Hepatic stellate cell (primary cell): ENCODE measurements at regions not wholly inside any gene's neighbourhood (a gene's known extent, or its start where the extent isn't known, plus 50 kb on each side); places are given as distances from the start of the nearest gene placed in this dataset.

Experiments used
- DNase-seq: peaks from one replicate; pipeline ENCODE4 v3.0.0; 2011; ENCODE audit warnings: low spot score

DNA sequence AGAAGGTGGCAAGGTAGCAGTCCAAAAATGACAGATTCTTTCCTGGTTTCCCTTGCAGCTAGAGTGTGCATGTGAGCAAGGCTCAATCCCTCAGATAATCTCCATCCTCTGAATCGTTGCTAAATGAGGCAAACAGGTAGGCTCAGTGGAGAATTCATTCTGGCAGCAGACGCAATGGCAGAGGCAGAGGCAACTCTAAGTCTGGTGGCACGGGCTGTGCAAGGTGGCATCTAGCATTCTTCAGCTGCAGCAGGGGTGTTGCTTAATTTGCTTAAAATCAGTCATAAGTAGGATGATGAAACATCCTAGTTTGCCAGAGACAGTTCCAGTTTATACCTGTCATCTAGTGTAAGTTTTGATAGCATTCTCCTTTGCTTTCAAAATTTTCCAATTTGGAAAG, 391.1 kb upstream of the MEX3C start:
- no peak for DNase-seq

GRCh38 chr18:51593931-51594330, 396.4 kb upstream of the MEX3C start:
- DNase-seq, result no peak

- DNase-seq, result no peak
Measured at GRCh38 chr18:51603111-51603510, 405.6 kb upstream of the MEX3C start.

DNA sequence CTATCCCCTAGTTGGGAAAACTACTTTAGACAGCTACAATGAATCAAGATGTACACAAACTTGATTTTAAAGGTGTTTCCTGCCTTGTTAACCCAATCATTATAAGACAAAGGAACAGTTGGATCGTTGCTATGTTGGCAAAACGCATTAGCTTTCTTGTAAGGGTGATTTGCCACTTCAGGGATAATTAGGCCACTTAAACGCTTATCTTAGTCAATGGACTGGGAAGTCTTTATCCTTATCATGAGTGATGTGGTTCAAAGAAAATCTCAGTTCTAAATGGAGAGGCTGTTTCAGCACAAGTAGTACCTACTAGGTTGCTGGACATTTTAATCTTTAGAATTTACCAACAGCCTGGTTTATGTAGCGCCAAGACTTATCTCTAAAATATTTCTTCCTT, 406.1 kb upstream of the MEX3C start:
- DNase-seq, result no peak

DNA sequence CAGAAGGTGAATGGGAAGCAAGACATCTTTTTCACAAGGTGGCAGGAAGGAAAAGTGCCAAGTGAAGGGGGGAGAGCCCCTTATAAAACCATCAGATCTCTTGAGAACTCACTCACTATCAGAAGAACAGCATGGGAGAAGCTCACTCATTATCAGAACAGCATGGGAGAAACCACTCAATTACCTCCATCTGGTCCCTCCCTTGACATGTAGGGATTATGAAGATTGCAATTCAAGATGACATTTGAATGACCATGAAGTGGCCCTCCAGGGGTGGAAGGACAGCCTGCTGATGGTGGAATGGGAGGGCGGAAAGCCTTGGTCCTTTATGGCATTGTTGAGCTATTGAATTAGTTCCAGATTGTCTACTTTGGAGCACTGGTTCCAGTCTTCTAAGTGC, 413.0 kb upstream of the MEX3C start:
- DNase-seq, result no peak

DNA sequence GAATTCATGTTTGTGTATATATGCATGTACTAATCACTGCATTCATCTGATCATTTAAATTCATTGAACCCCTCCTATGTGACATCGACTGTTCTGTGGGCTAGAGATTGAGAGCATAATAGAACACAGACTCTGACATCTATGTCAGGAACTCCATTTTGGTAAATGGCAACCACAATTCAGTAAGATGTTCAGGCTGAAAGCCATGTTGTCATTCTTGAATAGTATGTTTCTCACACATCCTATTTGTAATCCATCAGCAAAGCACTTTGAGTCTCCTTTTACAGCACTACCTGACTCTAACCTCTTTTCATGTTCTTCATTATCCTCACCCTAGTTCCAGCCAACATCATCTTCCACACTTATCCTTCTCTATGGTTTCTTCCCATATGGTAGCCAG, 413.8 kb upstream of the MEX3C start:
- DNase-seq, result no peak

DNA sequence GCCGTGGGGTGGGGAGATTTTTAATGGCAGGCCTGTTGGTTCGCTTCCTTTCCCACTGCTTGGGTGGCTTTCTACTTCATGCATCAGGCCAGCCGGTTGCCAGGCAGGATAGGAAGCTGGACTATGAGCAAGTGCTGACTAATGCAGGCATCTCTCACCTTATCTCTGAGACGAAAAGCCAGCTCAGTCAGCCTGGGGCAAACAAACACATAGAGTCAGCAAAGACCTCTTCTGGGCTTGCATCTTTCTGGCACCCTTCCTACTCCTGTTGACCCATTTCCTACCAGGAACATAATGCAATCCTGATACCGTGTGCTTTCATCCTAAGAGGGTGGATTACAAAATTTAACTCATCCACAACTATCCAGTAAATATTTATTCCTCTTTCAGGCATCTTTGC, 416.6 kb upstream of the MEX3C start:
- no peak for DNase-seq

DNA sequence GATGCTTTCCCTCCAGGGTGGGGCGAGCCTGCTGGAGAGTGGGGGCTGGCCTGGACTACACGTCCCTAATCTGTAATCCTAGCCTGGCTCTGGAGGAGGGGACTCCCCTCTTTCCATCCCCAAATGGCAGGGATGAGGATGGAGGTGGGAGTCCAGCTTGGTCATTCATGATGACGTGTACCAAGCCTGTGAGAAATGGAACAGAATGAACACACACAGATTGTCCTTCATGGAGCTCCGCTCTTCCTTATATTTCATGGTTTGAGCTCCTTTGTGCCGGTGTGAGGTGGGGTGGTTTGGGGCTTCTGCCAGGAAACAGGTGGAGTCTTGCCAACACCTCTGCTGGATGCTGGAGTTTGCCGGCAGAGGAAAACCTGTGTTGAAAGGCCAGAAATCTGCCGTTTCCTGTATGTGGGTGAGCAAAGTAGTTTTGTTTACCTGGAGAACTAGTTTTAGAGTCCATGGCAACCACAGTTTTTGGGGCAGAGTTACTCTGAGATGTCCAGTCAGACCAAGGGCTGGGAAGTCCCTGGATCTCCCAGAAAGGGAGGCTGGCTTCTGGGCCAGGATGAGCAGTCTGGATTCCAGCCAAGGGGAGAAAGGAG, 417.6 kb upstream of the MEX3C start:
- no peak for DNase-seq

DNA sequence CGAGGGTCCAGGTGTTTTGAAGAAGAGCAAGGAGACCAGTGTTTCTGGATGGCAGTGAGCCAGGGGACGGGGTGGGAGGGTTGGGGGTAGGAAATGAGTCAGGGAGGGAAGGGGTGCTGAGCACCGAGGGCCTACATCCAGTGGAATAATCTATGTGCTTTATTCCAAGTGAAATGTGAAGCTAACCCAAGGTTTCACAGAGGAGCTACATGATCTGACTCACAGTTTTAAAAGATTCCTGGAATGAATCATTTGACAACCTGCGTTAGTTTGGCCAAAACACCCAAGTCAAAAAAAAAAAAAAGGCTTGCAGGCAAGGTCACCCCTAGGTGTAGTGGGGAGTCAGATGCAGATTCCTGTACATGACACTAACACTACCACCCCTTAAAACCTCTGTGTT, 419.7 kb upstream of the MEX3C start:
- DNase-seq, result no peak

DNA sequence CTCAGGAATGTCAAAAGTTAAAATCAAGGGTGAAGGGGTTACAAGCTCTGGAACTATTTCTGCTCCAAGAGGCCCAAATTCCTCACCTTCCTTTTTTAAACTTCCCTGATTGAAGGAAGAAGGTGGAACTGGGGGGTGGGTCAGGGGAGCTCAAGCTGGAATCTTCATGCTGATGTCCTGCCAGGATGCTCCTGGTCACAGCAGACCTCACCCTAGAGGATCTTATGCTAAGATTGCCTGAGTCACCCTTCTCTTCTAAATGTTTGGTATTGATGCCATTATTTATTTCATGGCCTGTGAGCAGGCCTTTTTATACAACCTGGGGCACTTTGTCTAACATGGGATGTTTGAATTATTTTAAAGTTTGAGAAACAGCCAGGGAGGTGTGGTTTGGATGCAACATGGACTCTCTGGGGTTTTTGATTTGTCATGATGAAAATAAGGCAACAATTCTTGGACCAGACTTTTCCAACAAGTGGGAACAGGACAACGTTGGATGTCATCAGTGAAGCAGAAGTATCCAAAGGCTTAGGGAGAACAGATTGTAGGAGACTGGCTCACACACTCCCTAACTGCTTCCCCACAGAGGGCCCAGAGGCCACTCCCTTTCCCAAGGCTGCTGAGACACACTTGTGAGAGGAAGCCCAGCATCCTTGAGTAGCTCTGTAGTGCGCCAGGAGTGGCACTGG, 420.2 kb upstream of the MEX3C start:
- no peak for DNase-seq

GRCh38 chr18:51619283-51619682, 421.8 kb upstream of the MEX3C start:
- DNase-seq, result no peak

DNA sequence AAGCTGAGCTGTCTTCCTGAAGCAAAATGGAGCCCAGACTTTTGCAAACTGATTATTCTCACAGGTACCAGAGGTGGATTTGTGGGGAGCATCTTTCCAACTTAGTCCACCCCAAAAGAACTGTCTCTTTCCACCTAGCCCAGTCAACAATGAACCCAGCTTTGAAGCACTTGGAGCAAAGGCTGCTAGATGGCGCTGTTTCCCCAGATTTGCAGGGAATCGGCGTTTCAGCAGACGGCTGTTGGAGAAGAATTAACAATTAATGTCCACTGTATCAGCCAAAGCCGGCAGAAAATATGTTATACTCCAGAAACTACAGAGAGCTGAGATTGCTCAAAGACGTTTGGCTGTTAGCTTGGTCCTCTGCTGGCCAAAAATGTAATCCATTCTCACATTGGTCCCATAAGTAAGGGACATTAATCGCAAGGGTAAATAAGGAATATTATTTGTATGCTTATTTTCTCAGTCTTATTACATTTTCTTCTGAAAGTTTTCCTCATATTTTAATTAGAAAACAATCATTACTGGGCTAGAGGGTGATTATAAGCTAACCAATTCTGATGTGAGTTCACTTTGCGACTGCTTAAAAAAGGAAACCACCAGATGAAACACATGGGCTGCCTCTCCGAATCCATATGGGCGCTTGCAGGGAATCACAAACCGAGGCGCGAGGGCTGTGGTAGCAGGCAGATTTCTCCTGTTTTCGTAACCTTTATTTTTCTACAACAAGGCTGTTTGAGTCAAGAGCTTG, 423.8 kb upstream of the MEX3C start:
- DNase-seq, result peak; percentile 2

- no peak for DNase-seq
Measured at GRCh38 chr18:51621864-51622160, 424.3 kb upstream of the MEX3C start.

DNA sequence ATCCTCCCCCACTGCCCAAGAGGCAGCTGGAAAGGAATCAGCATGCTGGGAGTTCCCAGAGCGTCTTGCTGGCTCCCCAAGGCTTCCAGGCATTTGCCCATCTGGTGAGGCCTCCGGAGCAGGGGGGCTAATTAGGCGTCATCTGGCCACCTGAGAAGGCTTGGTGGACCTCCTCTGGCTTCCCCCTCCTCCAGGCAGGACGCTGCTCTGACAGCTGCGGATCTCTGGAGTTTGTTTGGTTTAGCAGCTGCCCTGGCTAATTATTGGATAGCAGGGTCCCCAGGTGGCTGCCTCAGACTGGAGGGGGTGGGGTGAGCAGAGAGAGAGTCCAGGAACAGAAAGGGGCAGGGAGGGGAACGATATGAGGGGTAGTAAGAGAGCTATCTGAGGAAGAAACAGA, 425.2 kb upstream of the MEX3C start:
- no peak for DNase-seq

DNA sequence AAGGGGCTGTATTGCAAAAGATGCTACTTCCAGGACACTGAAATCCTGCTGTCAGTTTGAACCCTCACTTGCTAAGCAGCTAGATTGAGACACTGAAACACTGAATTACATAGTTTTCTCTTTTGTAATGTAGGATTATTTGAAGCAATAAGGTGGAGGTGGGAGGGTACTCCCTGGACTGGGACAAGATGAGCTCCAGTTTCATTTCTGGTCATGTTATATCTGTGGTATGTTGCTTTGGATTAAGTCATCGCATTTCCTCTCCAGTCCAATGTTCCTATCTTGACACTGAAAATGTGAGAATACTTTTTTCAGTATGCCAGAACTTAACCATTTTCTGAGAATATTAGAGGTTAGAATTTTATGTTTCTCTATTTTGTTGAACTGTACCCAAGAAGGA, 426.2 kb upstream of the MEX3C start:
- DNase-seq, result no peak

DNA sequence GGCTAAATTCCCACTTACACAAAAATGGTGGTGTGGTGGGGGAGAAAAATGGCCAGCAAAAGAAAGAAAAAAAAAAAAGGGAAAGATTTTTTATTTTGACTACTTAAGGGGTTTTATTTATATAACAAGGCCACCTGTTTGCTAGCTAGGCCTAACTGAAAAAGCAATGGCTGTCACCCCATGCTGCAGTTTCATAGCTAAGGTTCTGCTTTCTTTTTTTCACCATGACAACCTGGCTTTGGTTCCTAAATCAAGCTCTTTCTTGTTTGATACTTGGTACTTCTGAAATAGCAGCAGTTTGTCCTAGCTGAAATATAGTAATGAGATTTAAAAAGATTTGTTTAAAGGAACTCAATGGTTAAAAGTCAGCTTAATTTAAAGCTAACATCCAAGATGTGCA, 433.2 kb upstream of the MEX3C start:
- no peak for DNase-seq

- DNase-seq, result no peak
Measured at GRCh38 chr18:51637881-51638280, 440.4 kb upstream of the MEX3C start.

GRCh38 chr18:51639541-51639940, 442.1 kb upstream of the MEX3C start:
- no peak for DNase-seq

DNA sequence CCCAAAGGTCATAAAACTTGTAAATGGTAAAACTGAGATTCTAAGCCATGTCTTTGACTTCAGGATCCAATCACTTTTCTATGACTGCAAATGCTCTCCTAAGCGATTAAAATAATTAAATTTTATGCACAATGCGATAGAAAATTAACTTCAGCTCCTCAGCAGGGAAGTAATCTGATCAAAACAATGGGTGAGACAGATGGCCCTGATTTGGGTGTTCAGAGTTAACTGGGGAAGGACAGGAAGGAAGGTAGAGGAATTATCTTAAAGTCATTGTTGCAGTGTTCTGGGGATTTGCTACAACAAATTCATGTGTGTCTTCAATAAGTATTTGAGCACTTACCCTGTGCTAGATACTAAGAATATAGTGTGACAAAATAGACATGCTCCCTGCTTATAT, 446.0 kb upstream of the MEX3C start:
- DNase-seq, result no peak

DNA sequence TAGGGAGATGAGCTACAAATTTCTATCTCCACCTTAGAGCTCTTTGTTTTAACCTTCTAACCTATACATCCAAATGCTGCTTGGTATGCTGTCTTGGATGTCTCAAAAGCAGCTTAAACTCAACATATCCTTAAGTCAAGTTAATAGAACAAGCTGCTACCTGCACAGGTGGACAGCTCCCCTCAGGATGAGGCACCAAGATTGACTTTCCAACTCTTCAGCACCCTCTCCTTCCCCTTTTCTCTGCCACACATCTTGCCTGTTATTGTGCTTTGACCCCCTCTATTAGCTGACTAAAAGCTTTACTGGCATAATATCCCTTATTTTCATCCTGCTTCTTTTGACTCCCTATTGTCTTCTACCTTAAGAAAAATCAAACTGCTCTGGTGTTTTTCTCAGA, 448.1 kb upstream of the MEX3C start:
- DNase-seq, result no peak

GRCh38 chr18:51647346-51647745, 449.9 kb upstream of the MEX3C start:
- no peak for DNase-seq

GRCh38 chr18:51647942-51648341, 450.5 kb upstream of the MEX3C start:
- DNase-seq, result no peak

DNA sequence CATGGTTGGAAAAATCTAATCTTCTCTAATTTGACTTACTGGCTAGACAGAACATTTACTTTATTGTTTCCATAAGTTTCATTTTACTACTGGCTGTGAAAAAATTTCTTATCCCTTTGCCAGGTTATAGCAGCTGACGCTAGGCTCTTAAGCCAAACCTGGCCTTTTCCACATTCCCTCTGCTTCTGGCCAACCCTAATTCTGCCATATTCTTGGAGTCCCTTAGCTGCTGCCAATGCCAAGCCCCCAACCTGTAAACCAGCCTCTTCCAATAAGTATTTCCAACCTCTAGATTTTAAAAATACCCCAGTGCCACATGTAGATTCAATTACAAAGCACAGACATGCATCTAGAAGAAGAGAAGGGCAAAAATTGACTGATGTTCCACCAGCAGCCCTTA, 452.3 kb upstream of the MEX3C start:
- DNase-seq, result no peak

DNA sequence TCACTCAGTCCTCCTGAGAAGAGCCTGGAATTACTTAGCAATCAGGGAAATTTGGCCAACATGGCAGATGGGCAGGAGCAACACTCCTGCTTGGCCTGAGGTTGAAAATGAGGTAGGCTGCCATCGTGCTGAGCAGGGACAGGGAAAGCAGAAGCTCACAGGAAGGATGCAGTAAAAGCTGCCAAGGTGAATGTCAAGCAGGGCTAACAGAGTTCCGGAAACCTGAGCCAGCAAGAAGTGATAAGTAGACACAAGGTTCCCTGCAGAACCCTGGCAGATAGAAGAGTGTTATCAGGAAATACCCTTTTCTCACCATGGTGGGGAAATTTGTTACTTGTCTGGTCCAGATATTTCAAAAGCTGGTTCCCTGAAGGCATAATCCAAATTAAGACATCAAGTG, 454.3 kb upstream of the MEX3C start:
- no peak for DNase-seq
